Neural progenitor cell (in vitro differentiated cells): ENCODE measurements at regions not wholly inside any gene's neighbourhood (a gene's known extent, or its start where the extent isn't known, plus 50 kb on each side); places are given as distances from the start of the nearest gene placed in this dataset.
A peak's percentile ranks its signal among the peaks of the same experiment; 100 is the strongest.

Experiments used
- DNase-seq: peaks from one replicate; pipeline ENCODE4 v3.0.0-alpha.2; 2016; ENCODE audit warnings: low spot score
- H2AFZ ChIP-seq: fragments of 200-600 bp; sonication (generic); replicated peaks from 2 replicates; pipeline ENCODE4 v1.6.1; 2016; ENCODE audit warnings: antibody characterized with exemption
- H3F3A ChIP-seq: fragments of 200-600 bp; sonication (generic); 2 replicates; pipeline ENCODE4 v1.6.1; 2016; ENCODE audit warnings: antibody characterized with exemption, low read depth
- H3K27ac ChIP-seq: fragments of 200-600 bp; sonication (generic); 2 replicates; pipeline ENCODE4 v1.5.1; 2016; ENCODE audit warnings: mild to moderate bottlenecking
- H3K27me3 ChIP-seq: fragments of 200-600 bp; sonication (generic); 2 replicates; pipeline ENCODE4 v1.6.1; 2016; ENCODE audit warnings: mild to moderate bottlenecking, moderate library complexity
- H3K36me3 ChIP-seq: fragments of 200-600 bp; sonication (generic); 2 replicates; pipeline ENCODE4 v1.5.1; 2016
- H3K4me1 ChIP-seq: fragments of 200-600 bp; sonication (generic); 2 replicates; pipeline ENCODE4 v1.6.1; 2016; ENCODE audit warnings: mixed run types
- H3K4me2 ChIP-seq: fragments of 200-600 bp; sonication (generic); 2 replicates; pipeline ENCODE4 v1.6.1; 2016
- H3K4me3 ChIP-seq: fragments of 200-600 bp; sonication (generic); 2 replicates; pipeline ENCODE4 v1.5.1; 2016
- H3K79me2 ChIP-seq: fragments of 200-600 bp; sonication (generic); 2 replicates; pipeline ENCODE4 v1.6.1; 2016; ENCODE audit warnings: low read depth
- H3K9ac ChIP-seq: fragments of 200-600 bp; sonication (generic); 2 replicates; pipeline ENCODE4 v1.6.1; 2016
- H3K9me3 ChIP-seq: fragments of 200-600 bp; sonication (generic); 2 replicates; pipeline ENCODE4 v1.5.1; 2016; ENCODE audit warnings: low read depth
- H4K20me1 ChIP-seq: fragments of 200-600 bp; sonication (generic); 2 replicates; pipeline ENCODE4 v1.6.1; 2016; ENCODE audit warnings: low read depth
- H3K27ac Mint-ChIP-seq: 3 replicates; pipeline ENCODE4 v1.8.0; 2021; ENCODE audit warnings: mixed read lengths
- H3K27me3 Mint-ChIP-seq: 2 replicates; pipeline ENCODE4 v1.8.0; 2022; ENCODE audit warnings: low read depth, mild to moderate bottlenecking, inconsistent platforms, moderate library complexity, mixed read lengths; ENCODE audit not compliant: insufficient read depth
- H3K36me3 Mint-ChIP-seq: 3 replicates; pipeline ENCODE4 v1.8.0; 2021; ENCODE audit warnings: mixed read lengths
- H3K4me1 Mint-ChIP-seq: 3 replicates; pipeline ENCODE4 v1.8.0; 2021; ENCODE audit warnings: mixed read lengths
- H3K4me3 Mint-ChIP-seq: 3 replicates; pipeline ENCODE4 v1.8.0; 2021; ENCODE audit warnings: mild to moderate bottlenecking, moderate library complexity, mixed read lengths
- H3K9me3 Mint-ChIP-seq: 3 replicates; pipeline ENCODE4 v1.8.0; 2020; ENCODE audit warnings: mixed read lengths
- EZH2 ChIP-seq: fragments of 200-600 bp; sonication (generic); IDR thresholded peaks from 2 replicates; pipeline ENCODE4 v1.6.1; 2017; ENCODE audit warnings: antibody characterized with exemption, mild to moderate bottlenecking, moderate library complexity
- EZH2phosphoT487 ChIP-seq: fragments of 200-600 bp; sonication (generic); IDR thresholded peaks from 2 replicates; pipeline ENCODE4 v1.6.1; 2017; ENCODE audit warnings: antibody characterized with exemption
- TF ChIP-seq, protein P1 (sequence below): fragments of 200-600 bp; sonication (generic); IDR thresholded peaks from 2 replicates; pipeline ENCODE4 v1.5.1; 2017; ENCODE audit warnings: antibody characterized with exemption, mild to moderate bottlenecking

DNA sequence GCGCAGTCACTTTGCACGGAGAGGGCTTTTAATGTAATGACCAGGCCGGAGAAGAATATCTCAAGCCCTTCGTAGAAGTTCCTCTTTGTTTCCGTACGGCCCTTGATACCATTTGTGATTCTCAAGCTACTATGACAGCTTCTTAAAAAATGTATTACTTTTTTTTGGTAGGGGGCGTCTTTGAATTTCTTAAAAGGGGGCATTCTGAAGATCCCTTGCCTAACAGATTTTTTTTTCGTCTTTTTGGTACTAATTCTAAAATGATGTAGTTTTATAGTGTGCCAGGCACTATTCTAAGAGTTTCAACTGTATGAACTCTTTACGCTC lies 614.0 kb downstream of the MCTP2 start:
- H4K20me1 ChIP-seq = no peaks in the 10 kb centered on the region
- H3F3A ChIP-seq = peaks cover 19% of the 10 kb centered on the region
- peaks cover 2% of the 10 kb centered on the region for H3K27me3 Mint-ChIP-seq
- H3K36me3 Mint-ChIP-seq = peaks cover 2% of the 10 kb centered on the region
- peak overlapping the region; percentile 46 for H2AFZ ChIP-seq
- H3K4me3 Mint-ChIP-seq = peak overlapping the region; percentile 84
- H3K4me1 ChIP-seq = peaks cover 9% of the 10 kb centered on the region
- H3K9me3 ChIP-seq = no peaks in the 10 kb centered on the region
- peak overlapping the region; percentile 82 for H3K27ac Mint-ChIP-seq
- no peaks in the 10 kb centered on the region for H3K79me2 ChIP-seq
- no peak overlapping the region for H3K27ac ChIP-seq
- peaks cover 13% of the 10 kb centered on the region for H3K4me1 Mint-ChIP-seq
- DNase-seq = no peak
- H3K27me3 ChIP-seq = peaks cover 12% of the 10 kb centered on the region
- TF ChIP-seq EZH2 = no peak
- TF ChIP-seq, protein P1, sequence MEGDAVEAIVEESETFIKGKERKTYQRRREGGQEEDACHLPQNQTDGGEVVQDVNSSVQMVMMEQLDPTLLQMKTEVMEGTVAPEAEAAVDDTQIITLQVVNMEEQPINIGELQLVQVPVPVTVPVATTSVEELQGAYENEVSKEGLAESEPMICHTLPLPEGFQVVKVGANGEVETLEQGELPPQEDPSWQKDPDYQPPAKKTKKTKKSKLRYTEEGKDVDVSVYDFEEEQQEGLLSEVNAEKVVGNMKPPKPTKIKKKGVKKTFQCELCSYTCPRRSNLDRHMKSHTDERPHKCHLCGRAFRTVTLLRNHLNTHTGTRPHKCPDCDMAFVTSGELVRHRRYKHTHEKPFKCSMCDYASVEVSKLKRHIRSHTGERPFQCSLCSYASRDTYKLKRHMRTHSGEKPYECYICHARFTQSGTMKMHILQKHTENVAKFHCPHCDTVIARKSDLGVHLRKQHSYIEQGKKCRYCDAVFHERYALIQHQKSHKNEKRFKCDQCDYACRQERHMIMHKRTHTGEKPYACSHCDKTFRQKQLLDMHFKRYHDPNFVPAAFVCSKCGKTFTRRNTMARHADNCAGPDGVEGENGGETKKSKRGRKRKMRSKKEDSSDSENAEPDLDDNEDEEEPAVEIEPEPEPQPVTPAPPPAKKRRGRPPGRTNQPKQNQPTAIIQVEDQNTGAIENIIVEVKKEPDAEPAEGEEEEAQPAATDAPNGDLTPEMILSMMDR = no peak
- no peak for TF ChIP-seq EZH2phosphoT487
- peak overlapping the region; percentile 76 for H3K4me2 ChIP-seq
- H3K9me3 Mint-ChIP-seq = peaks cover 20% of the 10 kb centered on the region
- no peaks in the 10 kb centered on the region for H3K36me3 ChIP-seq
- H3K9ac ChIP-seq = no peak overlapping the region
- peak overlapping the region; percentile 53 for H3K4me3 ChIP-seq

DNA sequence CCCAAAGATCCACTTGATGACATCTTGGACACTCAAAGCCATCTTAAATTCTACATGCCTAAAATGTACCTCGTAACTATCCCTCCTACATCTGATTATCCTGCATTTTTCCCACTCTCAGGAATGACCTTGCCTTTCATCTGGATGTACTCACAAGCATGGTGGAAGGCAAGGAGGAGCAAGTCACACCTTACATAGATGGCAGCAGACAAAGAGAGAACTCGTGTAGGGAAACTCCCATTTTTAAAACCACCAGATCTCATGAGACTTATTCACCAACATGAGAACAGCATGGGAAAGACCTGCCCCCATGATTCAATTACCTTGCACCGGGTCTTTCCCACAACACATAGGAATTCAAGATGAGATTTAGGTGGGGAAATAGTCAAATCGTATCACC lies 616.0 kb downstream of the MCTP2 start:
- Histone ChIP-seq H3F3A (peaks cover 19% of the 10 kb centered on the region), H3K27ac (no peak overlapping the region), H3K9ac (no peak overlapping the region), H3K9me3 (no peaks in the 10 kb centered on the region), H2AFZ (no peak overlapping the region), H3K4me2 (no peak overlapping the region), H4K20me1 (no peaks in the 10 kb centered on the region), H3K36me3 (no peaks in the 10 kb centered on the region), H3K27me3 (peaks cover 12% of the 10 kb centered on the region), H3K79me2 (no peaks in the 10 kb centered on the region), H3K4me3 (no peak overlapping the region), H3K4me1 (peaks cover 13% of the 10 kb centered on the region)
- no peak for DNase-seq
- TF ChIP-seq EZH2 (no peak), EZH2phosphoT487 (no peak)
- TF ChIP-seq, protein P1 = no peak
- H3K4me3 Mint-ChIP-seq = no peak overlapping the region
- H3K27me3 Mint-ChIP-seq = peaks cover 2% of the 10 kb centered on the region
- no peak overlapping the region for H3K27ac Mint-ChIP-seq
- peaks cover 26% of the 10 kb centered on the region for H3K9me3 Mint-ChIP-seq
- H3K4me1 Mint-ChIP-seq = peaks cover 13% of the 10 kb centered on the region
- peaks cover 2% of the 10 kb centered on the region for H3K36me3 Mint-ChIP-seq

DNA sequence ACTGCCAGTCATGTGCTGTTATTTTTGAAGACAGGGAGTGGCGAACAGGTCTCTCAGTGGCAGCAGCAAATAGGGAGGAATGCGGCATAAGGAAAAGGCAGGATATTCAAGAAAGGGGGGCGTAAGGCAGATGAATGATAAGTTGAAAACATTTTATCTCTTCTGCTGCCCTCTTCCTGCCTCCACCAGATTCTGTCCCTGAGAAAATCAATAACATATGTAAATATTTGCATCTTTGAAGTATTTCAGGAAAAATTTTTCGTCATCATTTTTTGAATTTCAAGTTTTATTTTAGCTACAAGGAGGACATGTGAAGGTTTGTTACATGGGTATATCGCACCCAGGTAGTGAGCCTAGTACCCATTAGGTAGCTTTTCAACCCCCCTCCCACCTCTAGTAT lies 616.7 kb downstream of the MCTP2 start:
- Histone ChIP-seq H3K27me3 (peaks cover 12% of the 10 kb centered on the region), H3K9me3 (no peaks in the 10 kb centered on the region), H3K4me3 (no peak overlapping the region), H3K9ac (no peak overlapping the region), H2AFZ (no peak overlapping the region), H3K79me2 (no peaks in the 10 kb centered on the region), H3F3A (peaks cover 19% of the 10 kb centered on the region), H3K4me2 (no peak overlapping the region), H3K27ac (no peak overlapping the region), H3K4me1 (peaks cover 13% of the 10 kb centered on the region), H3K36me3 (no peaks in the 10 kb centered on the region), H4K20me1 (no peaks in the 10 kb centered on the region)
- H3K9me3 Mint-ChIP-seq = peaks cover 28% of the 10 kb centered on the region
- H3K36me3 Mint-ChIP-seq = peaks cover 2% of the 10 kb centered on the region
- H3K4me3 Mint-ChIP-seq = no peak overlapping the region
- no peaks in the 10 kb centered on the region for H3K27me3 Mint-ChIP-seq
- DNase-seq = no peak
- peaks cover 13% of the 10 kb centered on the region for H3K4me1 Mint-ChIP-seq
- TF ChIP-seq EZH2 = no peak
- TF ChIP-seq, protein P1 = no peak
- TF ChIP-seq EZH2phosphoT487 = no peak
- H3K27ac Mint-ChIP-seq = no peak overlapping the region

DNA sequence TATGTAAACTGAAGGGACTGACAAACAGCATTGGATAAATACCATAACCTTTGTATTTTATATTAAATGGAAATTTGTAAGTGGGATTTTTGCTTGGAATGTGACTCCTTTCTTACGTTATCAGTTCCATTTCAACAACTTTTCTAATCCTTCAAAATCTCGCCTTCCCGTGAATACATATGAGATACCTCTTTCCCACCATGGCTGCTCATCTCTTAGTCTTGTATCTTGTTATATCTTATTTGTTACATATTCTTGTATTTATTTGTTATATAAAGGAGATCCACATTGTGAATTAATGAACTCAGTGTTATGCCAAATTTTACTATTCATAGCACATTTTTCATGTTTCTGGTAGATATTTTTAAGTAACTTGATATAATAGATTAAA lies 623.7 kb downstream of the MCTP2 start:
- H3K9me3 Mint-ChIP-seq = peaks cover 25% of the 10 kb centered on the region
- H3K36me3 Mint-ChIP-seq = no peaks in the 10 kb centered on the region
- Histone ChIP-seq H3K36me3 (no peaks in the 10 kb centered on the region), H2AFZ (no peak overlapping the region), H3K27me3 (no peaks in the 10 kb centered on the region), H3K9ac (no peak overlapping the region), H3K4me2 (no peak overlapping the region), H3K4me3 (no peak overlapping the region), H4K20me1 (no peaks in the 10 kb centered on the region), H3K27ac (no peak overlapping the region), H3K9me3 (no peaks in the 10 kb centered on the region), H3K79me2 (no peaks in the 10 kb centered on the region), H3F3A (no peaks in the 10 kb centered on the region), H3K4me1 (peaks cover 4% of the 10 kb centered on the region)
- no peak for DNase-seq
- H3K4me1 Mint-ChIP-seq = no peaks in the 10 kb centered on the region
- H3K4me3 Mint-ChIP-seq = no peak overlapping the region
- TF ChIP-seq EZH2phosphoT487 = no peak
- no peak for TF ChIP-seq EZH2
- TF ChIP-seq, protein P1 = no peak
- peaks cover 2% of the 10 kb centered on the region for H3K27me3 Mint-ChIP-seq
- no peak overlapping the region for H3K27ac Mint-ChIP-seq
